GM23338 (cell line): ENCODE measurements at regions not wholly inside any gene's neighbourhood (a gene's known extent, or its start where the extent isn't known, plus 50 kb on each side); places are given as distances from the start of the nearest gene placed in this dataset.

Source experiments
- ATAC-seq: fragments of 200-7000 bp; cut with Tn5 transposase; 3 replicates; pipeline ENCODE4 v1.9.1; 2020
- DNase-seq: peaks from one replicate; pipeline ENCODE4 v3.0.0-alpha.2; 2015; ENCODE audit warnings: low spot score
- H2AFZ ChIP-seq: fragments of 200-600 bp; sonication (generic); 2 replicates; pipeline ENCODE4 v1.8.0; 2016; ENCODE audit warnings: antibody characterized with exemption, mild to moderate bottlenecking, moderate library complexity
- H3F3A ChIP-seq: fragments of 200-600 bp; sonication (generic); replicated peaks from 2 replicates; pipeline ENCODE4 v1.8.0; 2017; ENCODE audit warnings: antibody characterized with exemption, mixed run types, low read depth
- H3K27ac ChIP-seq: fragments of 200-600 bp; sonication (generic); 2 replicates; pipeline ENCODE4 v1.6.1; 2016; ENCODE audit warnings: low read depth
- H3K27me3 ChIP-seq: fragments of 200-600 bp; sonication (generic); 2 replicates; pipeline ENCODE4 v1.8.0; 2016; ENCODE audit warnings: mild to moderate bottlenecking, mixed run types, moderate library complexity; ENCODE audit not compliant: insufficient read depth
- H3K36me3 ChIP-seq: fragments of 200-600 bp; sonication (generic); 2 replicates; pipeline ENCODE4 v1.8.0; 2016; ENCODE audit warnings: mild to moderate bottlenecking; ENCODE audit not compliant: insufficient read depth
- H3K4me1 ChIP-seq: fragments of 200-600 bp; sonication (generic); 2 replicates; pipeline ENCODE4 v1.8.0; 2016; ENCODE audit warnings: mild to moderate bottlenecking, moderate library complexity; ENCODE audit not compliant: insufficient read depth
- H3K4me2 ChIP-seq: fragments of 200-600 bp; sonication (generic); 2 replicates; pipeline ENCODE4 v1.7.1; 2017; ENCODE audit warnings: mixed run types
- H3K4me3 ChIP-seq: fragments of 200-600 bp; sonication (generic); 2 replicates; pipeline ENCODE4 v1.6.1; 2016; ENCODE audit warnings: mixed run types
- H3K79me2 ChIP-seq: fragments of 200-600 bp; sonication (generic); replicated peaks from 2 replicates; pipeline ENCODE4 v1.8.0; 2017; ENCODE audit warnings: mild to moderate bottlenecking; ENCODE audit not compliant: insufficient read depth
- H3K9me2 ChIP-seq: fragments of 200-600 bp; sonication (generic); 2 replicates; pipeline ENCODE4 v1.8.0; 2017; ENCODE audit not compliant: insufficient read depth
- H4K20me1 ChIP-seq: fragments of 200-600 bp; sonication (generic); replicated peaks from 2 replicates; pipeline ENCODE4 v1.8.0; 2017; ENCODE audit warnings: mild to moderate bottlenecking; ENCODE audit not compliant: insufficient read depth
- H3K27ac Mint-ChIP-seq: 2 replicates; pipeline ENCODE4 v1.8.0; 2020; ENCODE audit warnings: inconsistent platforms, mild to moderate bottlenecking, moderate library complexity, mixed read lengths
- H3K27me3 Mint-ChIP-seq: 3 replicates; pipeline ENCODE4 v1.8.0; 2022; ENCODE audit warnings: low read depth, mild to moderate bottlenecking, moderate library complexity, mixed read lengths, inconsistent platforms; ENCODE audit not compliant: insufficient read depth, poor library complexity
- H3K36me3 Mint-ChIP-seq: 3 replicates; pipeline ENCODE4 v1.8.0; 2021; ENCODE audit warnings: low read depth, mild to moderate bottlenecking, inconsistent platforms, moderate library complexity, mixed read lengths
- H3K4me1 Mint-ChIP-seq: 3 replicates; pipeline ENCODE4 v1.8.0; 2020; ENCODE audit warnings: mild to moderate bottlenecking, inconsistent platforms, mixed read lengths
- H3K4me3 Mint-ChIP-seq: 3 replicates; pipeline ENCODE4 v1.8.0; 2021; ENCODE audit warnings: moderate library complexity, mild to moderate bottlenecking, inconsistent platforms, mixed read lengths
- H3K9me3 Mint-ChIP-seq: 3 replicates; pipeline ENCODE4 v1.8.0; 2020; ENCODE audit warnings: moderate library complexity, mild to moderate bottlenecking, inconsistent platforms, mixed read lengths
- CREB1 ChIP-seq: fragments of 250-450 bp; sonication (Bioruptor Pico); IDR thresholded peaks from 2 replicates; pipeline ENCODE4 v1.5.0; 2020; ENCODE audit warnings: low read depth, mild to moderate bottlenecking, moderate library complexity
- EZH2 ChIP-seq: fragments of 200-600 bp; sonication (generic); IDR thresholded peaks from one replicate; pipeline ENCODE4 v1.8.0; 2017; ENCODE audit warnings: antibody characterized with exemption, mild to moderate bottlenecking, low read depth; ENCODE audit not compliant: unreplicated experiment
- POLR2AphosphoS5 ChIP-seq: IDR thresholded peaks from 2 replicates; pipeline ENCODE4 v1.6.1; 2016; ENCODE audit warnings: antibody characterized with exemption, low read depth
- STAT1 ChIP-seq: IDR thresholded peaks from one replicate; pipeline ENCODE4 v1.6.1; 2016; ENCODE audit warnings: antibody characterized with exemption; ENCODE audit not compliant: unreplicated experiment
- ZNF331 ChIP-seq: fragments of 250-450 bp; sonication (Bioruptor Pico); IDR thresholded peaks from 2 replicates; pipeline ENCODE4 v1.5.0; 2020; ENCODE audit warnings: low read depth, mild to moderate bottlenecking, moderate library complexity
- TF ChIP-seq, protein P1 (sequence below): IDR thresholded peaks from 2 replicates; pipeline ENCODE4 v1.6.1; 2016; ENCODE audit warnings: antibody characterized with exemption
- TF ChIP-seq, protein P2 (sequence below): fragments of 250-450 bp; sonication (Bioruptor Pico); IDR thresholded peaks from 2 replicates; pipeline ENCODE4 v1.5.0; 2020; ENCODE audit warnings: mild to moderate bottlenecking, moderate library complexity

DNA sequence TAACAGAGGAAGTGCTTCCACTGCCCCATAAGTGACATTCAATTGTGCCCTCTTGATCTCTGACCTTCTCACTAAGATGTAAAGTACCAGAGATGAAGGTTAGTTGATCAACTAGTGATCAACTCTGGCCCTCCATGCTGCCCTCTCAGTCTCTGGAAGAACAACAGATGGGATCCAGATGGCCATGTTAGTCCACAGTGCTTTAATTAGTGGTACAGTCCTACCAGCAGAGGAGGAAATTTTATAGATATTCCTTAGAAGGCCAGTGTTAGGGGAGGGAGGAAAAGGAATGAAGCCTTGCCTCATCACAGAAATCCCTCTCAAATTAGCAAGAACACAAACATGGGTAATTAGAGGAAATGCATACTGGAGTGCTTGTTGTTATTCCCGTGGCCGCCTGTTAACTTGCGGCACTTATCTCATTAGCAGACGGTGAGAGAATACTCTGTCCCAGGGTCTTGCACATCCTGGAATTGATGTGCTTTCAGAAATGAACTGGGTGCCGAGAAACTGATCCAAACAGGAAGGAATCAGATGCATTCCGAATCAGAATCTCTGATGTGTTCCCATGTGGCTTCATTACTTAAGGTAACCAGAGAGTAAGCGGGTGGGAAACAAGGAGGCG lies 91.1 kb upstream of the RGS4 start (continued):
- no peak for TF ChIP-seq POLR2AphosphoS5
- TF ChIP-seq, protein P1, sequence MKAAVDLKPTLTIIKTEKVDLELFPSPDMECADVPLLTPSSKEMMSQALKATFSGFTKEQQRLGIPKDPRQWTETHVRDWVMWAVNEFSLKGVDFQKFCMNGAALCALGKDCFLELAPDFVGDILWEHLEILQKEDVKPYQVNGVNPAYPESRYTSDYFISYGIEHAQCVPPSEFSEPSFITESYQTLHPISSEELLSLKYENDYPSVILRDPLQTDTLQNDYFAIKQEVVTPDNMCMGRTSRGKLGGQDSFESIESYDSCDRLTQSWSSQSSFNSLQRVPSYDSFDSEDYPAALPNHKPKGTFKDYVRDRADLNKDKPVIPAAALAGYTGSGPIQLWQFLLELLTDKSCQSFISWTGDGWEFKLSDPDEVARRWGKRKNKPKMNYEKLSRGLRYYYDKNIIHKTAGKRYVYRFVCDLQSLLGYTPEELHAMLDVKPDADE = no peak

DNA sequence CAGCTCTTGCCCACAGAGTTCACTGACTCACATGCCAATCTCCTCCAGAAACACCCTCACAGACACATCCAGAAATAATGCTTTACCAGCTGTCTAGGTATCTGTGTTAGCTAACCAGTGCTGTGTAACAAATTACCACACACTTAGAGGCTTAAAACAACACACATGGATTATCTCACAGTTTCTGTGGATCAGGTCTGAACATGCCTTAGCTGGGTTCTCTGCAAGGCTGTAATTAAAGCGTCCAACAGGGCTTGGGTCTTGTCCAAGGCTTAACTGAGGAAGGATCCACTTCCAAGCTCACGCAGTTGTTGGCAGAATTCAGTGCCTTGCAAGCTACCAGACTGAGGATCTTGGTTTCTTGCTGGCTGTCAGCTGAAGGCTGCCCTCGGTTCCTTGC lies 92.5 kb upstream of the RGS4 start:
- no peaks in the 10 kb centered on the region for H4K20me1 ChIP-seq
- no peaks in the 10 kb centered on the region for H3K27me3 ChIP-seq
- no peak for DNase-seq
- H3K79me2 ChIP-seq = no peaks in the 10 kb centered on the region
- no peak overlapping the region for H3K27ac Mint-ChIP-seq
- H3K4me3 Mint-ChIP-seq = no peak overlapping the region
- H3K27ac ChIP-seq = no peak overlapping the region
- H3K27me3 Mint-ChIP-seq = peaks cover 2% of the 10 kb centered on the region
- peaks cover 11% of the 10 kb centered on the region; the same call in 1 of the 2 replicates for H3K4me1 ChIP-seq
- H3F3A ChIP-seq = no peaks in the 10 kb centered on the region
- no peak for ATAC-seq
- H3K4me2 ChIP-seq = no peak overlapping the region
- TF ChIP-seq EZH2 (no peak), CREB1 (CRISPR knock-in tag) (no peak), ZNF331 (CRISPR knock-in tag) (no peak), STAT1 (no peak)
- TF ChIP-seq, protein P2, sequence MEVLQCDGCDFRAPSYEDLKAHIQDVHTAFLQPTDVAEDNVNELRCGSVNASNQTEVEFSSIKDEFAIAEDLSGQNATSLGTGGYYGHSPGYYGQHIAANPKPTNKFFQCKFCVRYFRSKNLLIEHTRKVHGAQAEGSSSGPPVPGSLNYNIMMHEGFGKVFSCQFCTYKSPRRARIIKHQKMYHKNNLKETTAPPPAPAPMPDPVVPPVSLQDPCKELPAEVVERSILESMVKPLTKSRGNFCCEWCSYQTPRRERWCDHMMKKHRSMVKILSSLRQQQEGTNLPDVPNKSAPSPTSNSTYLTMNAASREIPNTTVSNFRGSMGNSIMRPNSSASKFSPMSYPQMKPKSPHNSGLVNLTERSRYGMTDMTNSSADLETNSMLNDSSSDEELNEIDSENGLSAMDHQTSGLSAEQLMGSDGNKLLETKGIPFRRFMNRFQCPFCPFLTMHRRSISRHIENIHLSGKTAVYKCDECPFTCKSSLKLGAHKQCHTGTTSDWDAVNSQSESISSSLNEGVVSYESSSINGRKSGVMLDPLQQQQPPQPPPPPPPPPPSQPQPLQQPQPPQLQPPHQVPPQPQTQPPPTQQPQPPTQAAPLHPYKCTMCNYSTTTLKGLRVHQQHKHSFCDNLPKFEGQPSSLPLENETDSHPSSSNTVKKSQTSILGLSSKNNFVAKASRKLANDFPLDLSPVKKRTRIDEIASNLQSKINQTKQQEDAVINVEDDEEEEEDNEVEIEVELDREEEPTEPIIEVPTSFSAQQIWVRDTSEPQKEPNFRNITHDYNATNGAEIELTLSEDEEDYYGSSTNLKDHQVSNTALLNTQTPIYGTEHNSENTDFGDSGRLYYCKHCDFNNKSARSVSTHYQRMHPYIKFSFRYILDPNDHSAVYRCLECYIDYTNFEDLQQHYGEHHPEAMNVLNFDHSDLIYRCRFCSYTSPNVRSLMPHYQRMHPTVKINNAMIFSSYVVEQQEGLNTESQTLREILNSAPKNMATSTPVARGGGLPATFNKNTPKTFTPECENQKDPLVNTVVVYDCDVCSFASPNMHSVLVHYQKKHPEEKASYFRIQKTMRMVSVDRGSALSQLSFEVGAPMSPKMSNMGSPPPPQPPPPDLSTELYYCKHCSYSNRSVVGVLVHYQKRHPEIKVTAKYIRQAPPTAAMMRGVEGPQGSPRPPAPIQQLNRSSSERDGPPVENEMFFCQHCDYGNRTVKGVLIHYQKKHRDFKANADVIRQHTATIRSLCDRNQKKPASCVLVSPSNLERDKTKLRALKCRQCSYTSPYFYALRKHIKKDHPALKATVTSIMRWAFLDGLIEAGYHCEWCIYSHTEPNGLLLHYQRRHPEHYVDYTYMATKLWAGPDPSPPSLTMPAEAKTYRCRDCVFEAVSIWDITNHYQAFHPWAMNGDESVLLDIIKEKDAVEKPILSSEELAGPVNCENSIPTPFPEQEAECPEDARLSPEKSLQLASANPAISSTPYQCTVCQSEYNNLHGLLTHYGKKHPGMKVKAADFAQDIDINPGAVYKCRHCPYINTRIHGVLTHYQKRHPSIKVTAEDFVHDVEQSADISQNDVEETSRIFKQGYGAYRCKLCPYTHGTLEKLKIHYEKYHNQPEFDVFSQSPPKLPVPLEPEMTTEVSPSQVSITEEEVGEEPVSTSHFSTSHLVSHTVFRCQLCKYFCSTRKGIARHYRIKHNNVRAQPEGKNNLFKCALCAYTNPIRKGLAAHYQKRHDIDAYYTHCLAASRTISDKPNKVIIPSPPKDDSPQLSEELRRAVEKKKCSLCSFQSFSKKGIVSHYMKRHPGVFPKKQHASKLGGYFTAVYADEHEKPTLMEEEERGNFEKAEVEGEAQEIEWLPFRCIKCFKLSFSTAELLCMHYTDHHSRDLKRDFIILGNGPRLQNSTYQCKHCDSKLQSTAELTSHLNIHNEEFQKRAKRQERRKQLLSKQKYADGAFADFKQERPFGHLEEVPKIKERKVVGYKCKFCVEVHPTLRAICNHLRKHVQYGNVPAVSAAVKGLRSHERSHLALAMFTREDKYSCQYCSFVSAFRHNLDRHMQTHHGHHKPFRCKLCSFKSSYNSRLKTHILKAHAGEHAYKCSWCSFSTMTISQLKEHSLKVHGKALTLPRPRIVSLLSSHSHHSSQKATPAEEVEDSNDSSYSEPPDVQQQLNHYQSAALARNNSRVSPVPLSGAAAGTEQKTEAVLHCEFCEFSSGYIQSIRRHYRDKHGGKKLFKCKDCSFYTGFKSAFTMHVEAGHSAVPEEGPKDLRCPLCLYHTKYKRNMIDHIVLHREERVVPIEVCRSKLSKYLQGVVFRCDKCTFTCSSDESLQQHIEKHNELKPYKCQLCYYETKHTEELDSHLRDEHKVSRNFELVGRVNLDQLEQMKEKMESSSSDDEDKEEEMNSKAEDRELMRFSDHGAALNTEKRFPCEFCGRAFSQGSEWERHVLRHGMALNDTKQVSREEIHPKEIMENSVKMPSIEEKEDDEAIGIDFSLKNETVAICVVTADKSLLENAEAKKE (CRISPR knock-in tag) = no peak
- no peaks in the 10 kb centered on the region for H3K36me3 ChIP-seq
- no peak overlapping the region for H3K4me3 ChIP-seq
- no peaks in the 10 kb centered on the region for H3K9me3 Mint-ChIP-seq
- peaks cover 23% of the 10 kb centered on the region; the same call in 1 of the 2 replicates for H3K9me2 ChIP-seq
- H3K36me3 Mint-ChIP-seq = no peaks in the 10 kb centered on the region
- peak overlapping the region; percentile 23; the same call in 1 of the 2 replicates for H2AFZ ChIP-seq
- peaks cover 5% of the 10 kb centered on the region; the same call in 2 of the 3 replicates for H3K4me1 Mint-ChIP-seq
